GM12878 (cell line): ENCODE measurements at regions not wholly inside any gene's neighbourhood (a gene's known extent, or its start where the extent isn't known, plus 50 kb on each side); places are given as distances from the start of the nearest gene placed in this dataset.

ENCODE experiments used
- ATAC-seq: fragments of 200-7000 bp; cut with Tn5 transposase; 3 replicates; pipeline ENCODE4 v1.9.1; 2020; ENCODE audit warnings: mild to moderate bottlenecking, moderate library complexity
- BruUV-seq: library from RNA; stranded (reverse); fragments of 400-500 nt; replicated peaks from 2 replicates; lab custom pipeline; 2021; lab: Mats Ljungman, UMichigan
- CTCF ChIA-PET: fragments of 300-600 bp; sonication (Branson Sonifier 250); formaldehyde crosslinking; extraction: SDS; loops from one replicate; lab custom pipeline; 2021; ENCODE audit warnings: inconsistent platforms; lab: Yijun Ruan, JAX
- POLR2A ChIA-PET: fragments of 350-600 bp; formaldehyde crosslinking; extraction: SDS; loops from one replicate; lab custom pipeline; 2021; ENCODE audit warnings: inconsistent platforms; lab: Charles Lee
- RAD21 ChIA-PET: fragments of 300-600 bp; sonication (Branson Sonifier 250); formaldehyde crosslinking; loops from one replicate; lab custom pipeline; 2023; ENCODE audit warnings: antibody characterized with exemption; ENCODE audit not compliant: unreplicated experiment; lab: Charles Lee
- SMC1A ChIA-PET: fragments of 300-600 bp; sonication (Branson Sonifier 250); formaldehyde crosslinking; loops from one replicate; lab custom pipeline; 2023; ENCODE audit not compliant: unreplicated experiment, uncharacterized antibody; lab: Charles Lee
- DNase-seq: peaks from one replicate; pipeline ENCODE4 v3.0.0-alpha.2; 2011; ENCODE audit warnings: low read depth, low spot score
- FAIRE-seq: peaks from 3 replicates; lab custom pipeline; 2011; peaks lifted over from hg19 to GRCh38; lab: Jason Lieb, UNC
- H2AFZ ChIP-seq: 2 replicates; pipeline ENCODE4 v1.6.0; 2011; ENCODE audit warnings: low read depth, low read length, control low read depth; ENCODE audit not compliant: control insufficient read depth
- H3K27ac ChIP-seq: 2 replicates; pipeline ENCODE4 v1.5.1; 2011; ENCODE audit warnings: control low read depth; ENCODE audit not compliant: control insufficient read depth, insufficient read depth
- H3K27me3 ChIP-seq, 2 experiments: replicated peaks in 1 of 2; 2 replicates each; pipeline versions ENCODE4 v1.6.0 to v1.6.1; 2011; ENCODE audit warnings: low read length in 1 of 2; ENCODE audit not compliant: control insufficient read depth in 2 of 2, insufficient read depth in 2 of 2
- H3K36me3 ChIP-seq, 2 experiments: 2 replicates each; pipeline ENCODE4 v1.5.1; 2011; ENCODE audit warnings: low read length in 1 of 2; ENCODE audit not compliant: control insufficient read depth in 2 of 2, insufficient read depth in 2 of 2
- H3K4me1 ChIP-seq: 2 replicates; pipeline ENCODE4 v1.6.1; 2011; ENCODE audit warnings: mild to moderate bottlenecking, low read length, moderate library complexity, mixed read lengths; ENCODE audit not compliant: control insufficient read depth, insufficient read depth
- H3K4me2 ChIP-seq: 2 replicates; pipeline ENCODE4 v1.6.0; 2011; ENCODE audit warnings: control low read depth; ENCODE audit not compliant: control insufficient read depth, insufficient read depth
- H3K4me3 ChIP-seq: fragments of 200-600 bp; sonication (generic); 2 replicates; pipeline ENCODE4 v1.5.1; 2016
- H3K79me2 ChIP-seq: 2 replicates; pipeline ENCODE4 v1.6.0; 2011; ENCODE audit warnings: low read length; ENCODE audit not compliant: control insufficient read depth, insufficient read depth
- H3K9ac ChIP-seq: 2 replicates; pipeline ENCODE4 v1.8.0; 2011; ENCODE audit warnings: low read length, control low read depth, mixed read lengths; ENCODE audit not compliant: control insufficient read depth, insufficient read depth
- H3K9me3 ChIP-seq: replicated peaks from 3 replicates; pipeline ENCODE4 v1.5.1; 2011; ENCODE audit warnings: mild to moderate bottlenecking, low read length; ENCODE audit not compliant: control insufficient read depth, insufficient read depth
- H4K20me1 ChIP-seq: 2 replicates; pipeline ENCODE4 v1.6.0; 2011; ENCODE audit not compliant: control insufficient read depth, insufficient read depth
- CBFB ChIP-seq: IDR thresholded peaks from 2 replicates; pipeline ENCODE4 v1.6.1; 2016; ENCODE audit warnings: antibody characterized with exemption, low read depth
- FOXM1 ChIP-seq: IDR thresholded peaks from 2 replicates; pipeline ENCODE4 v1.6.1; 2012; ENCODE audit warnings: low read depth, mild to moderate bottlenecking, inconsistent platforms, low read length, moderate library complexity
- ZNF274 ChIP-seq: IDR thresholded peaks from one replicate; pipeline ENCODE4 v1.8.0; 2011; ENCODE audit not compliant: insufficient read length, insufficient read depth
- WGBS: methylation state at CpG from one replicate; pipeline ENCODE4 v1.1.6; 2016; ENCODE audit warnings: low lambda C conversion rate; ENCODE audit not compliant: insufficient replicate concordance, insufficient coverage; ENCODE audit errors: missing lambda C conversion rate; 5-methylcytosine and 5-hydroxymethylcytosine counted together
- in situ Hi-C: fragments of 300-500 bp; cut with MboI; formaldehyde crosslinking; loops from 9 replicates; pipeline ENCODE4 v1.14.3; 2018; ENCODE audit warnings: mixed read lengths
- intact Hi-C: fragments of 100-400 bp; cut with micrococcal nuclease; formaldehyde crosslinking; loops from one replicate; pipeline ENCODE4 v1.14.2; 2022; ENCODE audit not compliant: unreplicated experiment
- TF ChIP-seq, protein P1 (sequence below): fragments of 450-650 bp; IDR thresholded peaks from 2 replicates; pipeline ENCODE4 v1.6.1; 2017; ENCODE audit warnings: mild to moderate bottlenecking, moderate library complexity
- TF ChIP-seq, protein P2 (sequence below): IDR thresholded peaks from 2 replicates; pipeline ENCODE4 v1.6.1; 2011; ENCODE audit warnings: borderline replicate concordance, low read depth, mild to moderate bottlenecking, moderate library complexity, low read length; ENCODE audit not compliant: insufficient read depth, poor library complexity, severe bottlenecking

DNA sequence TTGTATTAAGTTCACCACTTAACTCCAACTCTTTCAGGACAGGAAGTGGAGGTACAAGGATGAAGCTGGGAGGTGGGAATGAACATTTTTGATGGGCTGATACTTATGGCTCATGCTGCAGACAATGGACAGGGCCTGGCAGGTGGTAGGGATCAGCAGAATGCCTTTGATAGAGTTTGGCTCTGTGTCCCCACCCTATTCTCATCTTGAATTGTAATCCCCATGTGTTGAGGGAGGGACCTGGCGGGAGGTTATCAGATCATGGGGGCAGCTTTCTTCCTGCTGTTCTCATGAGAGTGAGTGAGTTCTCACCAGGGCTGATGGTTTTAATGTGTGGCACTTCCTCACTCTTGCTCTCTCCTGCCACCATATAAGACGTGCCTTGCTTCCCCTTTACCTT lies 87.3 kb upstream of the PRLR start:
- SMC1A ChIA-PET = interaction anchor here (0.9 to 6.5 kb wide), 15 partner anchors 8 to 133 kb away, joined by 3 to 74 read pairs (median 7); partner anchors contain the start of gene PRLR
- TF ChIP-seq, protein P1, sequence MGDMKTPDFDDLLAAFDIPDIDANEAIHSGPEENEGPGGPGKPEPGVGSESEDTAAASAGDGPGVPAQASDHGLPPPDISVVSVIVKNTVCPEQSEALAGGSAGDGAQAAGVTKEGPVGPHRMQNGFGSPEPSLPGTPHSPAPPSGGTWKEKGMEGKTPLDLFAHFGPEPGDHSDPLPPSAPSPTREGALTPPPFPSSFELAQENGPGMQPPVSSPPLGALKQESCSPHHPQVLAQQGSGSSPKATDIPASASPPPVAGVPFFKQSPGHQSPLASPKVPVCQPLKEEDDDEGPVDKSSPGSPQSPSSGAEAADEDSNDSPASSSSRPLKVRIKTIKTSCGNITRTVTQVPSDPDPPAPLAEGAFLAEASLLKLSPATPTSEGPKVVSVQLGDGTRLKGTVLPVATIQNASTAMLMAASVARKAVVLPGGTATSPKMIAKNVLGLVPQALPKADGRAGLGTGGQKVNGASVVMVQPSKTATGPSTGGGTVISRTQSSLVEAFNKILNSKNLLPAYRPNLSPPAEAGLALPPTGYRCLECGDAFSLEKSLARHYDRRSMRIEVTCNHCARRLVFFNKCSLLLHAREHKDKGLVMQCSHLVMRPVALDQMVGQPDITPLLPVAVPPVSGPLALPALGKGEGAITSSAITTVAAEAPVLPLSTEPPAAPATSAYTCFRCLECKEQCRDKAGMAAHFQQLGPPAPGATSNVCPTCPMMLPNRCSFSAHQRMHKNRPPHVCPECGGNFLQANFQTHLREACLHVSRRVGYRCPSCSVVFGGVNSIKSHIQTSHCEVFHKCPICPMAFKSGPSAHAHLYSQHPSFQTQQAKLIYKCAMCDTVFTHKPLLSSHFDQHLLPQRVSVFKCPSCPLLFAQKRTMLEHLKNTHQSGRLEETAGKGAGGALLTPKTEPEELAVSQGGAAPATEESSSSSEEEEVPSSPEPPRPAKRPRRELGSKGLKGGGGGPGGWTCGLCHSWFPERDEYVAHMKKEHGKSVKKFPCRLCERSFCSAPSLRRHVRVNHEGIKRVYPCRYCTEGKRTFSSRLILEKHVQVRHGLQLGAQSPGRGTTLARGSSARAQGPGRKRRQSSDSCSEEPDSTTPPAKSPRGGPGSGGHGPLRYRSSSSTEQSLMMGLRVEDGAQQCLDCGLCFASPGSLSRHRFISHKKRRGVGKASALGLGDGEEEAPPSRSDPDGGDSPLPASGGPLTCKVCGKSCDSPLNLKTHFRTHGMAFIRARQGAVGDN = 0 out of 2 replicates have a peak, but pooled peaks have one; percentile 33
- TF ChIP-seq, protein P2, sequence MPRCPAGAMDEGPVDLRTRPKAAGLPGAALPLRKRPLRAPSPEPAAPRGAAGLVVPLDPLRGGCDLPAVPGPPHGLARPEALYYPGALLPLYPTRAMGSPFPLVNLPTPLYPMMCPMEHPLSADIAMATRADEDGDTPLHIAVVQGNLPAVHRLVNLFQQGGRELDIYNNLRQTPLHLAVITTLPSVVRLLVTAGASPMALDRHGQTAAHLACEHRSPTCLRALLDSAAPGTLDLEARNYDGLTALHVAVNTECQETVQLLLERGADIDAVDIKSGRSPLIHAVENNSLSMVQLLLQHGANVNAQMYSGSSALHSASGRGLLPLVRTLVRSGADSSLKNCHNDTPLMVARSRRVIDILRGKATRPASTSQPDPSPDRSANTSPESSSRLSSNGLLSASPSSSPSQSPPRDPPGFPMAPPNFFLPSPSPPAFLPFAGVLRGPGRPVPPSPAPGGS = no peak
- TF ChIP-seq FOXM1 = no peak
- TF ChIP-seq ZNF274 = no peak
- TF ChIP-seq CBFB = no peak
- FAIRE-seq (no peak), DNase-seq (no peak), ATAC-seq (no peak)
- intact Hi-C loops (no loop called here), in situ Hi-C loops (no loop called here)
- BruUV-seq = no TSS peak
- Histone ChIP-seq H3K4me2 (no peak overlapping the region), H3K4me1 (peaks cover 11% of the 10 kb centered on the region), H3K36me3 (no peaks in the 10 kb centered on the region), H3K9ac (no peak overlapping the region), H3K27ac (no peak overlapping the region), H3K4me3 (no peak overlapping the region), H3K27me3 (no peaks in the 10 kb centered on the region), H4K20me1 (no peaks in the 10 kb centered on the region), H3K79me2 (no peaks in the 10 kb centered on the region), H2AFZ (no peak overlapping the region), H3K9me3 (peaks cover 3% of the 10 kb centered on the region; the same call in 1 of the 3 replicates)
- RAD21 ChIA-PET = interaction anchor here (0.7 to 2.8 kb wide), 14 partner anchors 10 to 227 kb away, joined by 3 to 23 read pairs (median 4); partner anchors contain the start of gene PRLR
- CTCF ChIA-PET = interaction anchor here (1.0 to 3.3 kb wide), 10 partner anchors 9 to 119 kb away, joined by 3 to 11 read pairs (median 5); partner anchors contain the start of gene PRLR
- POLR2A ChIA-PET = interaction anchor here (0.6 to 2.2 kb wide), 5 partner anchors 8 to 88 kb away, joined by 3 to 14 read pairs (median 6); partner anchors contain the start of gene PRLR
- WGBS = 79% methylated on average over 2 of the region's 2 CpGs
